GM18499 (cell line): ENCODE measurements at regions not wholly inside any gene's neighbourhood (a gene's known extent, or its start where the extent isn't known, plus 50 kb on each side); places are given as distances from the start of the nearest gene placed in this dataset.
"Not testable (repeated sequence)": the region's sequence is repeated elsewhere in the genome, so short reads cannot be mapped to it uniquely, and the experiment has no call there.

Source experiments
- ATAC-seq: cut with Tn5 transposase; IDR thresholded peaks from one replicate; pipeline ENCODE4 v1.9.1; 2021; ENCODE audit warnings: moderate number of reproducible peaks; ENCODE audit not compliant: insufficient read depth, unreplicated experiment

- no peak for ATAC-seq
These were observed 69.2 kb upstream of the SHB start for GRCh38 chr9:38138276-38138675.

GRCh38 chr9:38137342-38137741 is 68.3 kb upstream of the SHB start:
- no peak for ATAC-seq

GRCh38 chr9:38136386-38136785 is 67.4 kb upstream of the SHB start:
- ATAC-seq: no peak

GRCh38 chr9:38134611-38135237 is 65.7 kb upstream of the SHB start:
- no peak for ATAC-seq

- no peak for ATAC-seq
These were observed 64.6 kb upstream of the SHB start for GRCh38 chr9:38133595-38133994.

GRCh38 chr9:38132956-38133355 is 63.9 kb upstream of the SHB start:
- ATAC-seq: no peak

DNA sequence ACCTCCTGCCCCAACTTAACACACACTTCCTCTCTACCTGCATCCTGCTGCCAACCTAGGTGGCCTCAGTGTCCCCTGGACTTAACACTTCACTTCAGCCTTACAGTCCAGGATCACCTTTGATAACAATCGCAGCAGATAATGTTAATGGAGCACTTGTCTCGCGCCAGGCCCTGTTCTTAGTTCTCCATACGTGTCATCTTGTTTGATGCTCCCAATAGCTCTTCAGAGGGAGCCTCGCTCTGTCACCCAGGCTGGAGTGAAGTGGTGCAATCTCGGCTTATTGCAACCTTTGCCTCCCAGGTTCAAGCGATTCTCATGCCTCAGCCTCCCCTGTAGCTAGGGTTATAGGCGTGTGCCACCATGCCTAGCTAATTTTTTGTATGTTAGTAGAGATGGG is 62.7 kb upstream of the SHB start:
- no peak for ATAC-seq

DNA sequence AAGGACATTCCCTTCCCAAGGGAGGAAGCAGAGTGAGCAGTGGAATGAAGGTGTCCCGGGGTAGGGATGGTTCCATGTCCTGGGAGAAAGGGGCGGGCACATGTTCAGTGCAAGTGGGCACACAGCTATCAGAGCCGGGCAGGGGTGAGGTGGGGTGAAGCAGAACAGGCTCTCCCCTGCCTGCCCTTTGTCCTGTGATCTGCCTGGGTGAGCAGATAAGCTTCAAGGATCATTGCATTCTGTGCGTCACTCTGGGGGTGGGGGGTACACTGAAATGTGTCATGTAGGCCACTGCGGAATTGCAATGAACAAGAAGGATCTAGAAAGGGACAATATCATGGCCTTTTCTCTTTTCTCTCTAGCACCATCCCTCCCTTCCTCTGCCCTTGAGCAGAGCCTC is 61.7 kb upstream of the SHB start:
- ATAC-seq: no peak

- ATAC-seq: no peak
These were observed 60.3 kb upstream of the SHB start for GRCh38 chr9:38129366-38129765.

- ATAC-seq: no peak
These were observed 59.8 kb upstream of the SHB start for GRCh38 chr9:38128752-38129270.

- no peak for ATAC-seq
These were observed 58.3 kb upstream of the SHB start for GRCh38 chr9:38127271-38127839.

DNA sequence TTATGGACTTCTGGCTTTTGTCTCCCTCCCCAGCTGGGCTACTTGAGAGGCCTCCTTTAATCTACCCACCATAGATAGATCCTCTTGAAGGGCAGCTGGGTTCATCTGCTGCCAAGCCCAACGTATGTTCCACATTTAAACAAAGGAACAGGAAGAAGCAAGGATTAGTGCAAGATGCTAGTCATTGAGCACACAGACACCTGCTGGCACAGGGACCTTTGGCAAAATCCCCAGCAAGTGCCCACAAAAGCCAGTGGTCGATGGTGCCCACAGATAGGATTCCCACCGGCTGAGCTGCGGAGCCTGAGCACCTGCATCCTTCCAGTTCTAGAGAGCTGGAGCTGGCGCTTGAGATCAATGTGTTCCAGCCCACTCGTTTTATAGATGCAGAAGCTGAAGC is 57.7 kb upstream of the SHB start:
- ATAC-seq: no peak

DNA sequence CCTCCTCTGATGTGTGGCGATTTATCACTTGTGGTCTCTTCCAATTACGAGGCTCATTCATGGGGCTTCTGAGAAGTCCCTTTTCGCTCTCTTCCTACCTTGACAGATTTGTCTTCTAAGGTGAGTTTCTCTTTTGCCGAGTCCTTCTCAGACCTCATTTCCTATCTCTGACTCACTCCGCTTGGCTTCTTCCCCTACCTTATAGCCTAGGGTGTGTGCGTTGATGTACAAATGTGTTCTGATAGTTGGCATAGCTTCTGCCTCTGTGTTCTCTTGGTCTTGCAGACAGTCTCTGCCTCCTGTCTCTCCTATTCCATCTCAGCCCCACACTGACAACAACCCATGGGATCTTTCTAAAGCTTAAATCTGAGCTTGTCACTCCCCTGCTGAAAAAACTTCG is 56.9 kb upstream of the SHB start:
- no peak for ATAC-seq

DNA sequence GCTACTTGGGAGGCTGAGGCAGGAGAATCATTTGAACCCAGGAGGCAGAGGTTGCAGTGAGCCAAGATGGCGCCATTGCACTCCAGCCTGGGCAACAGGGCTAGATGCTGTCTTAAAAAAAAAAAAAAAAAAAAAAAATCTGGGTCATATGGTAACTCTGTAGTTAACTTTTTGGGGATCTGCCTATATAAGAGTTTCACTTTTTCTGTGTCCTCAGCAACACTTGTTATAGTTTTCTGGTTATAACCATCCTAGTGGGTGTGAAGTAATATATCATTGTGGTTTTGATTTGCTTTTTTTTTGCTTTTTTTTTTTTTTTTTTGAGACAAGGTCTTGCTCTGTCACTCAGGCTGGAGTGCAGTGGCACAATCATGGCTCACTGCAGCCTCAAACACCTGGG is 54.3 kb upstream of the SHB start:
- ATAC-seq: not testable (repeated sequence)

GRCh38 chr9:38120961-38121360 is 51.9 kb upstream of the SHB start:
- no peak for ATAC-seq

DNA sequence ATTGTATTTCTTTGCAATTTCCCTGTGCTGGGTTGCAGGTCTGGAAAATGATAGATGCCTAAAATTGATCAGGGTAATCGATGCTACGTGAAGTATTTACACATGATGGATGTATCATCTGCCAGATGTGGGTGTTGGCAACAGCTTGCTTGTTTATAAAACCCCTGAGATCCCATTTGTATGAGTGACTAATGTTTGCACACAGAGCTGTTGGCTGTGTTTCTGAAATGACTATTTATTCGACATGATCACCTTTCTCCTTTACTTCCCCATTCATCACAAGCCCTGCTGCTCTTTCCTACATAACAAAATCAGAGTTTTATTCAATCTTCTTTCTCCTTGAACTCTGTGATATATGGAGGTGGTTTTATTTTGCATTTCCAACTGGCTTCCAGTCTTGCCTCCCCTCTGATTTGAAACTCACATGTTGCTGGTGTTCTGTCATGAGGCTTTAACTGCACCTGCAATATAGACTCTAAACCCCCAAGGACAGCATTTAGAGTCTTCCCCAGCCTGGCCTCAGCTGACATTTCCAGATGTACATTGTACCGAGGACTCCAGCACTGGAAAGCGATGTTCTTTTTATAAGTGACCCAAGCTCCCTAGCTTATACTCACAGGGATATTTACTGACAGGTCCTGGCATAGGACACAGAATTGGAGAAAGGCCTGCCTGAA is 50.7 kb upstream of the SHB start:
- ATAC-seq: no peak

DNA sequence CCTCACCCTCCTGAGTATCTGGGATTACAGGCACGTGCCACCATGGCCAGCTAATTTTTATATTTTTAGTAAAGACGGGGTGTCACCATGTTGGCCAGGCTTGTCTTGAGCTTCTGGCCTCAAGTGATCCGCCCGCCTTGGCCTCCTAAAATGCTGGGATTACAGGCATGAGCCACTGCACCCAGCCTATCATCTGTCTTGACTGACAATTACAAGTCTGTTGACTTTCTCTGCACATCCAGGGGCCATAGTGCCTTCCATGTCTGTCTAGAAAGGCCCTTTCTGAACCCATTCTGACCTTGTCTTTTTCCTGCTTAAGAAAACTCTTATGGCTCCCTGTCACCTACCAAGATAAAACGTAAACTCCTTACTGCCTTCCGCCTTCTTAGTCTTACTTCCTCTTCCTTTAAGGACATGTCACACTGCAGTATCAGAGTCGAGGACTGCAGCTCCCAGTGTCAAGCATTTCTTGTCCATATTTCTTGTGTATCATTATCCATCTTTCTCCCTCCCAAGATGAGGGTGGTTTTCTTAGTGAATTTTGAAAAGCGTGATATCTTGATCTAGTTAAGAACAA is 49.9 kb upstream of the SHB start:
- no peak for ATAC-seq
